ENCODE measurements at regions not wholly inside any gene's neighbourhood (a gene's known extent, or its start where the extent isn't known, plus 50 kb on each side); places are given as distances from the start of the nearest gene placed in this dataset.

GRCh38 chr6:14530385-14530784 lies 412.8 kb downstream of the CD83 start:
- no peak for TF ChIP-seq CTCF (IDR thresholded peaks at IDR 0.05; ENCODE audit: poor library complexity)
- TF ChIP-seq EZH2 (IDR thresholded peaks at IDR 0.05; ENCODE audit: borderline replicate concordance), result no peak
- TF ChIP-seq EZH2phosphoT487 (IDR thresholded peaks at IDR 0.05; ENCODE audit: low read depth, severe bottlenecking, unreplicated experiment), result no peak
